ENCODE measurements at regions not wholly inside any gene's neighbourhood (a gene's known extent, or its start where the extent isn't known, plus 50 kb on each side); places are given as distances from the start of the nearest gene placed in this dataset.
A peak's percentile ranks its signal among the peaks of the same experiment; 100 is the strongest.

DNA sequence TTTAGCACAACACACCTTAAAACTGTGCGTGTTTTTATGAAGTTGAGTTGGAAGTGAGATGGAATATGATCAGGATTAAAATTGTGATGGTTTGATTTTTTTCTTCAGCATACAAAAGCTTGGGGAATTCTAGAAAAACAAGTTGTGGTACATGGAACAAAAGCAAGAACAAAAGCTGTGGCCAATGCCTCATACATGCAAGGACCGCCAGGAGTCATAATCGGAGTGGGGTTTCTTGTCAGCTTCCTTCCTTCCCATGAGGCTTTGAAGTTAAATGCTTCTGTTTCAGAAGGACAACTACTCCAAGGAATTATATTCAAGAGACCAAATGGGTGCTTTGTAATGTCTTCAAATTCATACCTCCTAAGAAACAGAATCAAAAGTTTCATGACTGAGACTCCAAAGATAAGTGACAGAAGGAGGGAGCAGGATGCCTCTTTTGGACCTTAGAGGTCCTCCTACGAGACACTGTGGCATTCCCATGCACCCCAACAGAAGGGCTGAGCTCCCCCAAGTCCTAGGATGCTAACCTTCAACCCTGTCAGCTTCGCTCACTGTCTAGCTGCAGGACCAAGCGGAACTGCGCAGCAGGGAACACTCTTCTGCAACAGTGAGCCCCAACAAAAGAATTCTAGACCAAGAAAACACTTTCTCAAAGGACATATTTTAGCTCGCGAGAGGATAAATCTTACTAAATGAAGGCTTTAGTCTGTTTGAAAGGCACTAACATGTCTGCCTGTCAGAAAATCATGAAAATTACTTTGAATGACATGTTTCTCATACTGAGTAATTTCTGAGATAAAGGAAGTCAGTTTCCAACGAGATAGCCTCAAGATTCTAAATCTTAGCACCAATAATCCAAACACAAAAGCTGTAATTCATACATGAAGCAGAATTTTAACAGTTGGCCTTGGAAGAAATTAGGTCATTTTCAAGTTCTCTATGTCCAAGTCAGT is 108.5 kb upstream of the NHSL1 start:
- peak; percentile 77 for DNase-seq (ENCODE audit: low read depth, low spot score)

DNA sequence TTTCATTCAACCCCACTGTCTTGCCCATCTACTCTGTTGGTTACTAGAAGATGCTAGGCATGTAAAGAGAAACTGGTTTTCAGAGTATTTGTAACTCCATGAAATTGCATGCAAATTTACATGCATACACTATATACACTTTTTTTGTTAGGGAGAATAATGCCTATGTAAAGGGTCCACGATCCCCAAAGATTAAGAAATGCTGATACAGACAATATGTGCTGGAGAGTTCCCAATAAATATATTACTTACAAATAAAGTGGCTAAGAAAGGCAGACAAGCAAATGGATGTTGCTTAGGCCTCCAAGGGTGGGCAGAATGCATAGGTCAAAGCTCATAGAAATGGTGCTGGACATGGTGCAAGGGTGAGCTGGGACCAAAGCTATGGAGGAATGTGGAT is 109.6 kb upstream of the NHSL1 start:
- DNase-seq (ENCODE audit: low read depth, low spot score), result no peak

DNA sequence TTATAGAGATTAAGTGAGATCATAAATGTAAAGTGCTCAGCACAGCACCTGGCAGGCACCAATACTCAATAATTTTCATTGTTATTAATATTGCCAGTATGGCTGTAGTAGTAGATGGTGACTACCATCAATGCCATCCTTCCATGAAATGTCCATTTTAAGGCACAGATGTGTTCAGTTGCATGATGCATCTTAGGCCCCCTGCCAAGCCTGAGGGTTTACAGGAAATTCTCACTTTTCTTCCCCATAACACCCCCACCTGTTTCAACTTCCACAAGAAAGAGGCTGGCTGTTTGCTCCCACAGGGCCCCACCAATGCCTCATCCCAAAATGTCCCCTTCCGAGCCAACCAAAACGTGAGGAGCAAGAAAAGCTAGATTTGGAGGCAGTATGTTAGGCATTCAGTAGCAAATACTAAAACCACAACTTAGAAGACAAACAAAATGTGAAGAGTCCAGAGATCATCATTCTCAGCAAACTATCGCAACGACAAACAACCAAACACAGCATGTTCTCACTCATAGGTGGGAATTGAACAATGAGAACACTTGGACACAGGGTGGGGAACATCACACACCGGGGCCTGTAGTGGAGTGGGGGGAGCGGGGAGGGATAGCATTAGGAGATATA is 110.6 kb upstream of the NHSL1 start:
- no peak for DNase-seq (ENCODE audit: low read depth, low spot score)

DNA sequence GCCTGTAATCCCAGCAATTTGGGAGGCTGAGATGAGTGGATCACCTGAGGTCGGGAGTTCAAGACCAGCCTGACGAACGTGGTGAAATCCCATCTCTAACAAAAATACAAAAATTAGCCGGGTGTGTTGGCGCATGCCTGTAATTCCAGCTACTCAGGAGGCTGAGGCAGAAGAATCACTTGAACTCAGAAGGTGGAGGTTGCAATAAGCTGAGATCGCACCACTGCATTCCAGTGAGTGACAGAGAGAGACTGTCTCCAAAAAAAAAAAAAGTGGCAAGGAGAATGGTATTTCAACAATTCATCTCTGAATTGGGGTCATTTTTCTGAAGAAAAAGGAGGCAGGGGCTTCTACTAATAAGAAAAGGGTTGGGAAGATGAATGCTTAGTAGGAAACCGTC is 111.5 kb upstream of the NHSL1 start:
- DNase-seq (ENCODE audit: low read depth, low spot score), result no peak

DNA sequence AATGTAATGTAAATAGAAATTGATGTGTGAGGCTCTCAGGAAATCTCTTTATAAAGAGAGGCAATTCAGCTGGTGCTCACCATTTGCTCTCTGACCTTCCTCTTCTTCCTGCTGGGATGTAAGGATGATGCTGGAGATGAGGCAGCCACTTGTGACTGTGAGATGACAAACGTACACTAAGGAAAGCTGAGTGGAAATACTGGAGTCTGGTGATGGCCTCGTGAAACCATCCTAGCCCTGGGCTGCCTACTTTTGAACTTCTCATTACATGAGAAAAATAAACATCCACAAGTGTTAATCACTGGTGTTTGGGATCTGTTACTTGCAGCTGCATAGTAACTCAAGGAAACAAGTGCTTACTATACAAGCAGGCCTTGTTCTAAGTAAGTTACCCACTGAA is 114.9 kb upstream of the NHSL1 start:
- DNase-seq (ENCODE audit: low read depth, low spot score), result no peak

DNA sequence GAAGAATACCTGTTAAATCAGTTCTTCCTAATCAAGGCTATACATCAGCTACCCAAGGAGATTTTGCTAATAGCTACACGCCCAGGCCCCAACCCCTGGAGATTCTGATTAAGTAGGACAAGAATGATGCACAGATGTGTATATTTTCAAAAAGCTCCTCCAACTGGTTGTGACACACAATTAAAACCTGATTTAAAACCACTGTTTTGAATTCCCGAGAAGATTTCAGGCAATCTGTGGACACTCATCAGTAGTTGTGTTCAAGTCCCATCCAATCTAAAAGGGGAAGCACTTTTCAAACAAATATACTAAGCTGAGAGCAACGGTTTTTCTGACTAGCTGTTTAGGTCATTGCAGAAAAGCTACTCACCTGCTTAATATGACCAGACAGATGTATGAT is 118.9 kb upstream of the NHSL1 start:
- no peak for DNase-seq (ENCODE audit: low read depth, low spot score)

DNA sequence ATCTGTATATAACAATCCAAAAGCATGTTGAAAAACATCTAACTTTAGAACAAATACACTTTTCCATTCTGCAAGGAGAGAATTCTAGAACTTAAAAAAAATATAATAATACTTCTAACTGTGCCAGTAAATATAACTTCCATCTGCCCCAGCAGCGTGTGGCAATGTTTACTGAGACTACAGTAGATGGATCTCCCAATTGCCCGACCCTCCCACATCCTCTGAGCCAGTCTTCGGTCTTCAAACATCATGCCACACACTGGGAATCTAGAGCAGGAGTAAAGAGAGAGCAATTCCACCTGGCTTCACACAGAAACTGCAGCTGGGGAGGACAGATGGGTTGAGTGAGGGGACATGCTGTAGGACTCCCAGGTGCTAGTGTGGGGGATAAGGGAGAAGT is 121.3 kb upstream of the NHSL1 start:
- DNase-seq (ENCODE audit: low read depth, low spot score), result no peak

DNA sequence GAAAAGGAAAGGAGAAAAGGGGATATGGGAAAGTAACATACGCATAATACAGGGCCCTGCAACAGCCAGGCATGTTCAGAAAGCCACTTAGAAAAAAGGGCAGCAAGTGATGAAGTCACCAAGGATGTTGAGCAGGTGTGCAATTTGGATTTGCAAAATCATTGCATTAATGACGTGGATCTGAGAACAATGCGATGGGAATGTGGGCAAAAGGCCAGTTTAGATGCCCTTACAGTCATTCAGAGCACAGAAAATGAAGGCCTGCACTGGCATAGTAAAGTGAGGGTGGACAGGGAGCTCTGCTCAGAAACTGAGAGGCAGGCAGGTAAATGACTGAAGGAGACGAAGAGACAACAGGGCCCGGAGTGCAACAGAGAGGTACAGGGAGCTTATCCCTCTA is 123.7 kb upstream of the NHSL1 start:
- peak; percentile 8 for DNase-seq (ENCODE audit: low read depth, low spot score)

DNA sequence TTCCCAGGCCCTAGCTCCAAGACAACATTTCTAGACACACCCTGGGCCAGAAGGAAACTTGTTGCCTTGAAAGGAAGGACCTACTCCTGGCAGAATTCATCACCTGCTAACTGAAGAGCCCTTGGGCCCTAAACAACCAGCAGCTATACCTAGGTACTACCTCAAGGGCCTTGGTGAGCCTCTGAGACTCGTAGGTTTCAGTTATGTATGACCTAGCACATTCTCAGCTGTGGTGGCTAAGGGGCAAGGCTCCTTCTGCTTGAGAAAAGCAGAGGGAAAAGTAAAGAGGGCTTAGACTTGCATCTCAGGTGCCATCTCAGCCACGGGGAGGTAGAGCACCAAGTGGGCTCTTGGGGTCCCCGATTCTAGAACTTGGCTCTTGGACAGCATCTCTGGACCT is 132.3 kb upstream of the NHSL1 start:
- no peak for DNase-seq (ENCODE audit: low read depth, low spot score)

DNA sequence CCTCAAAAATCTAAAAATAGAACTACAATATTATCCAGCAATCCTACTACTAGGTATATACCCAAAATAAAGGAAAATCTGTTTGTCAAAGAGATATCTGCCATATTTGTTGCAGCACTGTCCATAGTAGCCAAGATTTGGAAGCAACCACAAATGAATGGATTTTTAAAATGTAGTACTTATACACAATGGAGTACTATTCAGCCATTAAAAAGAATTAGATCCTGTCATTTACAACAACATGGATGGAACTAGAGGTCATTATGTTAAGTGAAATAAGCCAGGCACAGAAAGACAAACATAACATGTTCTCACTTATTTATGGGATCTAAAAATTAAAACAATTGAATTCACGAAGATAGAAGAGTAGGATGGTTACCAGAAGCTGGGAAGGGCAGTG is 135.7 kb upstream of the CCDC28A start:
- no peak for DNase-seq (ENCODE audit: low read depth, low spot score)

DNA sequence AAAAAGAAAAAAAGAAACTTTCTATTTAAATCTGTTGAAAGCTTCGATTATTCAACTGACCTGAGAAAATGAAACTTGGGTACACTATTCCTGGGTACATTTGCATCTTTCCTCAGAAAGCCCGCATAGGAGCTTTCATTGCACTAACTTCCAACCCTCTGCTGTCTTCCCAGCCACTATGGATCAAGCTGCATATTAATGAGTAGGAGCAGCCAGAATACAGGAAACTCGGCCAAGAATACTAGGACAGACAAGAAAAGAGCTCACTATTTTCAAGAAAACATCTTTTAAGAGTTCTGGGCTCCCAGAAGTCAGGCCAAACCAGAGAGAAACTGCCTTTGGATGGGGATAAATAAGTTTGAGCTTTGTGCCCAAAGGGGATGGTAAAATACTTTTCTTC is 135.0 kb upstream of the CCDC28A start:
- peak; percentile 43 for DNase-seq (ENCODE audit: low read depth, low spot score)

DNA sequence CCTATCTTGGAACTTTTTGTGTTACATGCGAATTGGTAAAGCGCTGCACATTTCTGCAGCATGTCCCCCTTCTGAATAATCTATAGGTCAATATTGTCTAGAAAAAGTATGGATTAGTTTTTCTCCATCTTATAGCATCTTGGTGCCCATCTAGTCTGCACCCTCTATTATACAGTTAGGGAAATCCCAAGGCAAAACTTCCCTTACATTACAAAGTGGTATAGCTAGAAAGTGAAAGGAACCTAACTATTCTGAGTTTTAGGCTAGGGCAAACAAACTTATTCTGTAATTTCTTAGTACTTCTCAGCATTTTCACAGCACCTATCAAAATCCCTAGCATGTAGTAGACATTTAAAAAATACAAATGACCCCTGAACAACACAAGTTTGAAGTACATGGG is 133.5 kb upstream of the CCDC28A start:
- no peak for DNase-seq (ENCODE audit: low read depth, low spot score)

DNA sequence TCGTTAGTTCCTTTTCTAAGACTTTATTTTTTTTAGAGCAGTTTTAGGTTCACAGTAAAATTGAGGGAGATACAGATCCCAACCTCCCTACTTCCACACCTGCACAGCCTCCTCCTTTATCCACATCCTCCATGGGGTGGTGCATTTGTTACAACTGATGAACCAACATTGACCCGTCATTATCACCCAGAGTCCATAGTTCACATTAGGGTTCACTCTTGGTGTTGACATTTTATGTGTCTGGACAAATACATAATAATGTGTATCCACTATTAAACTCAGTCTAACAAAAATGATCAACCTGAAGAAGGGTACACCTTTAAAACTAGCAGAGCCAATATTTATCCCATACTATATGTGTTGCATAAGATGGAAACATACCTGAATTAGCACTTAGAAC is 130.4 kb upstream of the CCDC28A start:
- DNase-seq (ENCODE audit: low read depth, low spot score), result no peak

DNA sequence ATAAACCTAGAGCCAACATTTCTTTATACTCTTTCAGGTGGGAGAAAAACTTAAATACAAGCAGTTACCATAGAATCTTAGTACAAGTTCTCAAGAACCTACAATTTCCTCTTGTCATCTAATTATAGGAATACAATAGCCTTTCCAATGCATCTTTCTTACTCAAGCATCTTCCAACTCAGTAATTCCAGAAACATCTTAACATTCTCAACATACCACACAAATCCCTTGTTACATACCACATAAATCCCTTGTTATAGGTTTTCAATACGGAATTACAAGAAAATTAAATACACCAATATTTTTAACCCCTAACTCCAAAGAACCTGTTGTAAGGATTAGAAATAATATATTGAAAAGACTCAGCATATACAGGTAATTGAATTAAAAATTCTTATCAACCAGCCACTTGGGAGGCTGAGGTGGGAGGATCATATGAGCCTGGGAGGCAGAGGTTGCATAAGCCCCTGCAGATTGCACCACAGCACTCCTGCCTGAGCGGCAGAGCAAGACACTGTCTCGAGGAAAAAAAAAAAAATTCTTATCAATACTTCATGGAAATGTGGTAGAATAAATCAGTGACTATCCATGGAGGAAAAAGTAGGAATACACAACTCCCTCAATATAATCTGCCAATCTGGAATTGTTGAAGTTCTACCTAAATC is 127.5 kb upstream of the CCDC28A start:
- no peak for DNase-seq (ENCODE audit: low read depth, low spot score)

DNA sequence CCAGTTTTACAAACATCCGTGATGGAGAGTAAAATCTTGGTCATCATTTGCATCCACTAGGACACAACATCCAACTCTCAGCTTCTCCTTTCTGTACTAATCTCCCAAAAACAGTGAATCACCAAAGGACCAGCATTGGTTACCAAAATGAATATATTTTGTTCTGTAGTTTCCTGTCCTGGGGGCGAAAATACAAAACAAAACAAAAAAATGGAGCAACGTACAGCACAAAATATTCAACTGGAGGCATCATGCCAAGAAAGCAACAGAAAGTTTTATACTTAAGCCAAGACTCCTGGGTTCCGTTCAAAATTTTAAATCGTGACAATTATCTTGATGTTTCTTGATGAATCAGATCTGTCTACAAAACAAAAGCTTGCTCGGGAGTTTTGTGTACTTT is 126.6 kb upstream of the CCDC28A start:
- DNase-seq (ENCODE audit: low read depth, low spot score), result peak; percentile 61

DNA sequence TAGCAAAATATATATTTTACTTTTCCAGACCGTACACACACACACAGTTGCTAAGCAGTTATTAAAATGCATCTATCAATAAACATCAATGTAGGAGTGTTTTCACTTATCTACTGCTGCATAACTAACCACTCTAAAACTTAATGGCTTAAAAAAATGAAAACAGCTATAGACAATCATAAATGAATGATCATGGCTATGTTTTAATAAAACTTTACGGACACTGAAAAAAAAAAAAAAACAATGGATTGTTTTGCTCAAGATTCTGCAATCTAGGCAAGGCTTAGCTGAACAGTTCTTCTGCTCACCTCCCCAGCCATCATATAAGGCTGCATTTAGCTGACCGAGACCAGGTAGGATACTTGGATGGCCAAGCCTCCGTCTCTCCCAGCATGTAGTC is 125.4 kb upstream of the CCDC28A start:
- no peak for DNase-seq (ENCODE audit: low read depth, low spot score)

DNA sequence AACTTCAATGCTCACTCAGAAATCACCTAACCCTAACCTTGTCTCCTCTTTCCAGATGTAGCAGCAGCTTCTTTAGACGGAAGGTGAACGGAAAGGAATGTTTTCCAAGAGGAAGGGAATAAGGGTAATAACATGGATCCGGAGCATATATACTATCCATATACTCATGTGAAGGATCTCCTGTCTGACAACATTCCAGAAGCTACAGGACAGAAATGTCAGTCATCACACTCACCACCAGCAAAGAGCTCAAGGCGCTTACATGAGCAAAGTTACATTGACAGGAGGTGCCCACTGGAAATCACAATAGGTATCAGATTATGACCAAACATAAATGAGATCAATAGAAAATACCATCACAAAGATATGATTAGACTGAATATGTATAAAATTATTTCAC is 122.1 kb upstream of the CCDC28A start:
- DNase-seq (ENCODE audit: low read depth, low spot score), result no peak

DNA sequence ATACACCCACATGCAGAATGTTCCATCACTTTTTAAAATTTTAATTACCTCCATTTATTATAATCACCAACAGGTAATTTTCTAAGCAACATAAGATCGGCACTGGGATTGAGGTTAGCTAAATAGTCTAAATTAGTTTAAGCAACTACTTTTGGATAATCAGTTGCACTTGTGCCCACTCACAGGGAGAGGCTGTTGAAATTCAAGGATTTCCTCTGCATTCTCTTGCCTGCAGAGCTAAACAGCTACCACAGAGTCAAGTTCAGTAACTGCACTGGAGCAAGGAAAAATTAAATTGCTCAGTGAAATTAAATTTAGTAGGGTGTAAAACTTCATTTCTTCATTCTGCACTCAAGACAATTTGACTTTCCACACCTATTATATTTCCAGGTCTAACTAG is 120.7 kb upstream of the CCDC28A start:
- DNase-seq (ENCODE audit: low read depth, low spot score), result no peak

DNA sequence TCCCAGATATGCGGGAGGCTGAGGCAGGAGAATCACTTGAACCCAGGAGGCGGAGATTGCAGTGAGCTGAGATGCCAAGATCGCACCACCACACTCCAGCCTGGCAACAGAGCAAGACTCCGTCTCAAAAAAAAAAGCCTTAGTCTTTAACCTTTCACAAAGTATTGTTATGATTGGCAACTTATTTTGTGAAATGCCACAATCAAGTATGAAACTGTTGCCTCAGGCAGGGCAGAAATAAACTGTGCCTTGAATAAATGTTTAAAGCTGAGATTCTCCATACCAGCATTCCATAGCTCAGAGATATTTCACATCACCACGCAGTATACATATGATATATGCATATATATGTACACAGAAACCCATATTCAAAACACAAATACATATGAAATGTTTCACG is 120.1 kb upstream of the CCDC28A start:
- no peak for DNase-seq (ENCODE audit: low read depth, low spot score)

DNA sequence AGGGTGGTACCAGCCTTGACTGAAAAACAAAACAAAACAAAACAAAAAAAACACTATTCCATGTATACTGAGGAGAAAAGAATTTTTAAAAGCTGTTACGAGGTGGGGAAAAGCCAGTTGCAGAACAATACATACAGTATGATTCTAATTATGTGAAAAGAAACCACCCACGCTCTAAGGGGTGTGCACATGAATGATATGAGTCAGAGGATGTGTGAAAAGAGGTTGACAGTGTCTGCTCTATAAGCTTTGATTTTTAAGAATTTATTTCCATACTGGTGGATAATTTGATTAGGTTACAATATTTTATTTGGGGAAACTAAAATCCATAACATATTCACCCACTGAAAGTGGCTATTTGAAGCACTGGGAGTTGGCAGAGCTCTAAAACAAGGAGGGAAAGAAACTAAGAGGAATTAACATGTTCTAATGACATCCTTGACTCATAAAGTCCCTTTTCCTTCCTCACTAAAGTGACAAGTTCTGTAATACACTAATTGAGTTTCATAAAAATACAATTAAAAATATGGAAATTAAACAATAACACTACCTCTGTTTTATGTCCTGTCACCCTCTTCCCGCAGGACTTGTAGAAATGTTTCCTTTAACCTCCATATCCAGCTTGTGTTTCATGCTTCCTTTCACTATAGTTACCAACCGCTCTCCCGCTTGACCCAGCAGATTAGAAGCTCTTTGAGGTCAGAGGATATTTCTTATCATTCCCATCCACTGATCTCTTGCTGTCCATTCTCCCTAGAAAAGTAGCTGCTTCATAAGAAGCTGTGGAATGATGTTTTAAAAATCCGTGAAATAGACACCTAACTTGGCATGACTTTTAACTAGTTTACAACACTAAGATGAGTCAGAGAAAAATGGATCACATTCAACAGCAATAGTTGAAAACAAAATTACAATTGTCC is 118.6 kb upstream of the CCDC28A start:
- DNase-seq (ENCODE audit: low read depth, low spot score), result peak; percentile 39

DNA sequence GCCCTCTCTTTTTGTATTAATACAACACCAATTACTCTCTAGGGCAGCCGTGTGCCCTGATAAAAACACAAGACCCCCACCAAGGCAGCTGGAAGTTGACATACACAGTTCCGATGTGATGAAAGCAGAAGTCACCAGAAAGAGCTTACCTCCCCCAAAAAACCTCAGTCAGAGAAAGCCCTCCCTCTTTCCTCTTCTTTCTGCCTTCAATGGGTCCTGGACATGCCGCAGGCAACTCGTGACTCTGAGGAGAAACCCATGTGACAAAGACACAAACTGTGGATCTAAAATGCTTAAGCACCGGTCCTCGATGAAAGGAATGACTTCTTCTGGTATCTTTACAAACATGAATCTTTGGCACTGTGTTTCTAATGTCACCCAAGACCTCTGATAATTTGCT is 117.7 kb upstream of the CCDC28A start:
- no peak for DNase-seq (ENCODE audit: low read depth, low spot score)

Data from astrocyte of the hippocampus (primary cell).